NCI-H2107 treated with DMSO at 0.1 percent for 48 hours (cell line): ENCODE measurements at regions not wholly inside any gene's neighbourhood (a gene's known extent, or its start where the extent isn't known, plus 50 kb on each side); places are given as distances from the start of the nearest gene placed in this dataset.
"Not testable (repeated sequence)": the region's sequence is repeated elsewhere in the genome, so short reads cannot be mapped to it uniquely, and the experiment has no call there.

Experiments
- DNase-seq: peaks from one replicate; lab custom pipeline; 2025; ENCODE audit not compliant: unreplicated experiment; lab: John Stamatoyannopoulos, UW

DNA sequence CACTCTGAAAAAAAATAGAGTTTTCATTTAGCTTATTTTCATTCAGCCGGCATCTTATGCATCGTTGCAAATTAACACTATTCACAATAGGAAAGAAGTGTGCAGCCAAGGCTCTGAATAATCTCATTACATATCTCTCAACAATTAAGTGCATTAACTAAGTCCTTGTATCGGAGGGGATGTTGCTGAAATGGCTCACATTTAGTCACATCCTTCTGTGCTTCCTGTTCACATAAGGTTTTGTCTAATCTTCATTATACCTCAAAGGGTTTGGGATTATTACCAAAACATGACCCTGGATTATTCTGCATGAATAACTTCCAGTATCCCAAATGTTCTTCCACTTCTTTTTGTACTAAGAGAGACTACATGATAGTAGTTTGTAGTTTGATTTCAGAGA, 278.0 kb upstream of the GRIA1 start:
- DNase-seq, result no peak

GRCh38 chr5:153222936-153223335, 267.5 kb upstream of the GRIA1 start:
- DNase-seq, result no peak

- DNase-seq, result no peak
Measured at GRCh38 chr5:153223376-153223775, 267.1 kb upstream of the GRIA1 start.

GRCh38 chr5:153224651-153225050, 265.8 kb upstream of the GRIA1 start:
- DNase-seq, result no peak

GRCh38 chr5:153233933-153234332, 256.5 kb upstream of the GRIA1 start:
- DNase-seq, result peak; percentile 2

- no peak for DNase-seq
Measured at GRCh38 chr5:153236319-153236718, 254.2 kb upstream of the GRIA1 start.

- DNase-seq, result no peak
Measured at GRCh38 chr5:153237671-153238332, 252.7 kb upstream of the GRIA1 start.

GRCh38 chr5:153257381-153257780, 233.1 kb upstream of the GRIA1 start:
- no peak for DNase-seq

DNA sequence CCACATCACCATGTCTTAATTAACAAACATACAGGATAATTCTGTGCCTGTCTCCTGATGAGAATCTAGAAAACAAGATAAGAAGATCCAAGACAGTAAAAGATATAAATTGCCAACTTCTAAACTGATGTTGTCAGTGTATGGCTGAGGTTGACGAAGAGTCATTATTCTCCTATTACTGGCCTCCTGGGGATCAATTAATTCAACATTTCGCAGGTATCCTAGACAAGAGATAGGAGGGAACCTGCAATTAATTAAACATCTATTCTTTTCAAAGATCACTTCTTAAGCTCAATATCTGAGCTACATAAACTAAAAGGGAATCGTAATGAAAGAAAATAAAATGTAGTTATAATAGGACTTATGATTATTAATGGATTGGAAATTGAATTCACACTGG, 232.0 kb upstream of the GRIA1 start:
- no peak for DNase-seq

DNA sequence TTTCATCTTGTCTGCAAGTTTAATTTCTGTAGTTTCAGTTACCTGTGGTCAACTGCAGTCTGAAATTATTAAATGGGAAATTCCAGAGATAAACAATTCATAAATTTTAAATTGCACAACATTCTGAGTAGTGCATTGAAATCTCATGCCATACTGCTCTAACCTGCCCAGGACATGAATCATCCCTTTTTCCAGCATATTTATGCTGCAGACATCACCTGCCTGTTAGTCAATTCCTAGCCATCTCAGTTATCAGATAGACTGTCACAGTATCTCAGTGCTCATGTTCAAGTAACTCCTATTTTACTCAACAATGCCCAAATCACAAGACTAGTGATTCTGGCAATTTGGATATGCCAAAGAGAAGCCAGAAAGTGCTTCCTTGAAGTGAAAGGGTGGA, 223.0 kb upstream of the GRIA1 start:
- no peak for DNase-seq

- no peak for DNase-seq
Measured at GRCh38 chr5:153275695-153276094, 214.8 kb upstream of the GRIA1 start.

- no peak for DNase-seq
Measured at GRCh38 chr5:153276151-153276550, 214.3 kb upstream of the GRIA1 start.

DNA sequence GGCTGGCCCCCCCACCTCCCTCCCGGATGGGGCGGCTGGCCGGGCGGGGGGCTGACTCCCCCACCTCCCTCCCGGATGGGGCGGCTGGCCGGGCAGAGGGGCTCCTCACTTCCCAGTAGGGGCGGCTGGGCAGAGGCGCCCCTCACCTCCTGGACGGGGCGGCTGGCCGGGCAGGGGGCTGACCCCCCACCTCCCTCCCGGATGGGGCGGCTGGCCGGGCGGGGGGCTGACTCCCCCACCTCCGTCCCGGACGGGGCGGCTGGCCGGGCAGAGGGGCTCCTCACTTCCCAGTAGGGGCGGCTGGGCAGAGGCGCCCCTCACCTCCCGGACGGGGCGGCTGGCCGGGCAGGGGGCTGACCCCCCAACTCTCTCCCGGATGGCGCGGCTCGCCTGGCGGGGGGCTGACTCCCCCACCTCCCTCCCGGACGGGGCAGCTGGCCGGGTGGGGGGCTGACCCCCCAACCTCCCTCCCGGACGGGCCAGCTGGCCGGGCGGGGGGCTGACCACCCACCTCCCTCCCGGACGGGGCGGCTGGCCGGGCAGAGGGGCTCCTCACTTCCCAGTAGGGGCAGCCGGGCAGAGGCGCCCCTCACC, 194.1 kb upstream of the GRIA1 start:
- not testable (repeated sequence) for DNase-seq

- no peak for DNase-seq
Measured at GRCh38 chr5:153299891-153300290, 190.6 kb upstream of the GRIA1 start.

DNA sequence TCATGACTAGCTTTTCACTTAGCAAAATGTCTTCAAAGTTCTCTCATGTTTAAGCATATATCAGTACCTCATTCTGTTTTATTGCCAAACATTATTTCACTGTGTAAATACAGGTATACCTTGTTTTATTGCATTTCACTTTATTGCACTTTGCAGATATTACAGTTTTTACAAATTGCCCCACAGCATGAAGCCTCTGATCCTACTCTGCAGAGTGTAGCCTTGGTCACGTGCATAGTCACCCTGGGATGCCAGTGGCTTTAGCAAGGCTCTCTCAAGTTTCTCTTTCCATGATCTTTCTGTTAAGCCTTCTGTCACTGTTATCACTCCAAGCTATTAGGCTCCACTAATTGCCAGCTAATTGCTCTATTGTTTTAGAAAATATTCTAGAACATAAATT, 182.2 kb upstream of the GRIA1 start:
- DNase-seq, result no peak

DNA sequence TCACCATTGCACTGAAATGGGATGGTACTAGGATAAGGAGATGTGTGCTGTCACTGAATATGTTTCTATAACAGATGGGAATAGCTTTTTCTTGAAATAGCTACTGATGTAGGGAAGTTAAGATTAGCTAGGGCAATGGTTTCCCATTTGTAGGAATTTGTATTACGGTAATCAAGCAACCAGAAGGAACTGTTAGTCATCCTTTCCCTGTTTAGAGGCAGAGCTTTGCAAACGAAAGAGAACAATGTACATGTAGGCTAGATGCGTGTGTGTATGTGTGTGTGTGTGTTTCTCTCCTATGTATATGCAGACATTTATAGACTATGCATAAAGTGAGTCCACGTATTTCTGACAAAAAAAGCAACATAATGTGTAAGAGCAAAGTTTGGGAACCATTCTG, 171.9 kb upstream of the GRIA1 start:
- DNase-seq, result no peak

DNA sequence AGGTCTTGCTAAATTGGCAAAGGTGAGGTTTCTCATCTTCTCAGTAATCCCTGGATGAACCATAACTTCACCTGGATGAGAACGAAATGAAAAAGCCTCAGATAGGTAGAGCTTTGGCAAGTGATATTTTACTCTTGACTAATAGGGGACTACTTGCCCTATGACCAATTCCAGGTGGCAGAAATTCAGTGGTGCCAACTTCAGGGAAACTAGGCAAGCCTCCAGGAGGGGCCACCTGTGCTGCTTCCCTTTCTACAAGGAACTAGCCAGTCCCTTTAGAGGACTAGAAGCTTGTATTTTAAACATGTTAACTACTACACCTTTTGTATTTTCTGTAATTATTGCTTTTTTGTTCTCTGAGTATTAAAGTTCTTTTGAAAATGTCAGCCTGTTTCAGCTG, 169.0 kb upstream of the GRIA1 start:
- no peak for DNase-seq

GRCh38 chr5:153340139-153340538, 150.3 kb upstream of the GRIA1 start:
- no peak for DNase-seq

- DNase-seq, result no peak
Measured at GRCh38 chr5:153340738-153341137, 149.7 kb upstream of the GRIA1 start.

DNA sequence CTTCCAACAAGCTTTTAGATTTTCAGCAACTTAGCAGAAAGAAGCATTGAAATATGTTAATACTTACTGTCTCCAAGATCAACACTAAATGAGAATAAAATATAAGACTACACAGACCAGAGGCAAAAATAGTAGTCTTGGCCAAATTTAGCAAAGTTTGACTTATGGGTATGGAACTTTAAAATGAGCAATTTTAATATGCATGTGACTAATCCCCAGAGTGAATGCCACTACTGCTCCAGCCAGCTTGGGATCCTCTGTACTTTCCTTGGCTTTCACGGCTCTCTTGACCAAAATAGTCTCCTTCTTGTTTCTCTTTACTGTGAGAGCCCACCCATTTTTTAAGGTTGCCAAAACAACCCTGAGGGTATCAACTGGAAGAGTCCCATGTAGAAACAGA, 148.0 kb upstream of the GRIA1 start:
- DNase-seq, result no peak

DNA sequence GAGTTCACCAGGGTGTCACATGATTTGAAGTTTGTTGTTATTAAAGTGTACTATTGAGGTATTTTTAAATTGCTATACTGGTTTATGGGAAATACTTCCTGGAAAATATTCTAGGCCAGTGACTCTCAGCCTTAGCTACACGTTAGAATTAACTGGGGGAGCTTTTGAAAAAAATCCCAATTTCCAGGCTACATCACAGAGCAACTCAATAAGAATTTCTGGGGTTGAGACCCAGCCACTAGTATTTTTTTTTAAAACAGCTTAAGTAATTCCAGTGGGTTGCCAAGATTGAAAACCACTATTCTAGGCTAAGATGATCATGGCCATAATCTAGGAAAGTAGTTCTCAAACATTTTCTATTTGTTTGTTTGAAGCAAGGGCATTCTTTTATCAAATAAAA, 142.9 kb upstream of the GRIA1 start:
- no peak for DNase-seq

GRCh38 chr5:153350175-153350883, 140.1 kb upstream of the GRIA1 start:
- peak; percentile 48 for DNase-seq
